ENCODE measurements at regions not wholly inside any gene's neighbourhood (a gene's known extent, or its start where the extent isn't known, plus 50 kb on each side); places are given as distances from the start of the nearest gene placed in this dataset.

- TF ChIP-seq POLR2AphosphoS5 (IDR thresholded peaks at IDR 0.05; ENCODE audit: low read length): no peak
- no peak for TF ChIP-seq PAX8 (IDR thresholded peaks at IDR 0.05)
- TF ChIP-seq SUZ12 (IDR thresholded peaks at IDR 0.05; ENCODE audit: unreplicated experiment): no peak
- TF ChIP-seq DPF2 (IDR thresholded peaks at IDR 0.05): no peak
- peak; percentile 70 for TF ChIP-seq RAD21 (IDR thresholded peaks at IDR 0.05; ENCODE audit: insufficient read depth, low read depth, low read length)
- TF ChIP-seq IKZF1 (conservative IDR thresholded peaks at IDR 0.05): 0 out of 2 replicates have a peak, but pooled peaks have one; percentile 11
- 0 out of 2 replicates have a peak, but pooled peaks have one; percentile 19 for TF ChIP-seq ZNF592 (IDR thresholded peaks at IDR 0.05)
- peak; percentile 49 to 57 (median 53) for TF ChIP-seq CTCF (IDR thresholded peaks at IDR 0.05 in 2 of 3, conservative IDR thresholded peaks at IDR 0.05 in 1 of 3; ENCODE audit: control insufficient read depth in 2 of 3, extremely low read depth in 1 of 3, insufficient read depth in 1 of 3, low read depth in 3 of 3, low read length in 3 of 3)
- TF ChIP-seq SMC3 (IDR thresholded peaks at IDR 0.05; ENCODE audit: borderline replicate concordance, low read length): peak; percentile 43; the same call in 1 of the 2 replicates
- no peak for TF ChIP-seq RCOR1 (conservative IDR thresholded peaks at IDR 0.05; ENCODE audit: low read depth, low read length)
- TF ChIP-seq WRNIP1 (IDR thresholded peaks at IDR 0.05; ENCODE audit: borderline replicate concordance, low read depth, low read length): no peak
- no peaks in the 10 kb centered on the region for H3K79me2 ChIP-seq (ENCODE audit: control insufficient read depth, insufficient read depth, low read length)
- H3K4me2 ChIP-seq (ENCODE audit: control insufficient read depth, insufficient read depth): no peak overlapping the region
- RAD21 ChIA-PET (ENCODE audit: unreplicated experiment): interaction anchor here (0.6 to 2.4 kb wide), 20 partner anchors 25 to 955 kb away, joined by 3 to 22 read pairs (median 3); no protein-coding TSS in a partner anchor
- DNase-seq (ENCODE audit: low read depth, low spot score) (no peak), FAIRE-seq (no peak), ATAC-seq (peak; percentile 22; the same call in 1 of the 3 replicates)
- H4K20me1 ChIP-seq (ENCODE audit: control insufficient read depth, insufficient read depth): no peaks in the 10 kb centered on the region
- no peak overlapping the region for H3K9ac ChIP-seq (ENCODE audit: control insufficient read depth, insufficient read depth, low read length)
- no peaks in the 10 kb centered on the region for H3K36me3 ChIP-seq (ENCODE audit: control insufficient read depth in 2 of 2, insufficient read depth in 2 of 2, low read length in 1 of 2)
- H3K4me3 ChIP-seq: no peak overlapping the region
- H2AFZ ChIP-seq (ENCODE audit: control insufficient read depth, low read depth, low read length): no peak overlapping the region
- CTCF ChIA-PET: interaction anchor here (0.7 to 7.0 kb wide), 36 partner anchors 11 to 954 kb away, joined by 3 to 59 read pairs (median 4); no protein-coding TSS in a partner anchor
- POLR2A ChIA-PET: interaction anchor here (0.5 to 1.1 kb wide), 2 partner anchors 74 to 205 kb away, joined by 3 read pairs; no protein-coding TSS in a partner anchor
- H3K27ac ChIP-seq (ENCODE audit: control insufficient read depth, insufficient read depth): no peak overlapping the region
- H3K4me1 ChIP-seq (ENCODE audit: control insufficient read depth, insufficient read depth, low read length): peaks cover 7% of the 10 kb centered on the region; the same call in 1 of the 2 replicates
- 65% methylated on average over 4 of the region's 4 CpGs for WGBS (ENCODE audit: insufficient coverage, insufficient replicate concordance, low lambda C conversion rate, missing lambda C conversion rate)
- intact Hi-C loops (cut with micrococcal nuclease; ENCODE audit: unreplicated experiment): loop anchor here (5.0 to 10.0 kb wide), 4 partner anchors 144 to 664 kb away; no protein-coding TSS in a partner anchor
- no TSS peak for BruUV-seq (replicated peaks)
- SMC1A ChIA-PET (ENCODE audit: uncharacterized antibody, unreplicated experiment): interaction anchor here (0.8 to 4.3 kb wide), 12 partner anchors 9 to 688 kb away, joined by 3 to 27 read pairs (median 4); no protein-coding TSS in a partner anchor
- no peaks in the 10 kb centered on the region; the same call in 2 of the 3 replicates for H3K9me3 ChIP-seq (replicated peaks; ENCODE audit: control insufficient read depth, insufficient read depth, low read length)
- in situ Hi-C loops (cut with MboI): no loop called here
- H3K27me3 ChIP-seq (replicated peaks in 1 of 2; ENCODE audit: control insufficient read depth in 2 of 2, insufficient read depth in 2 of 2, low read length in 1 of 2): no peaks in the 10 kb centered on the region
Measured at GRCh38 chr9:78121488-78121887, 89.9 kb upstream of the GNAQ start.
